Endothelial cell of umbilical vein (primary cell): ENCODE measurements at regions not wholly inside any gene's neighbourhood (a gene's known extent, or its start where the extent isn't known, plus 50 kb on each side); places are given as distances from the start of the nearest gene placed in this dataset.

Experiments used
- BruUV-seq: library from RNA; stranded (reverse); fragments of 400-500 nt; replicated peaks from 2 replicates; lab custom pipeline; 2021; lab: Mats Ljungman, UMichigan
- CTCF ChIA-PET: fragments of 300-600, 350-600 bp; sonication (Branson Sonifier 250); formaldehyde crosslinking; loops from one replicate; lab custom pipeline; 2021; ENCODE audit warnings: antibody characterized with exemption, inconsistent platforms; lab: Charles Lee
- POLR2A ChIA-PET: fragments of 300-600, 350-600 bp; sonication (Branson Sonifier 250); formaldehyde crosslinking; loops from one replicate; lab custom pipeline; 2021; ENCODE audit warnings: antibody characterized with exemption, inconsistent platforms; lab: Charles Lee
- DNase-seq: peaks from one replicate; pipeline ENCODE4 v3.0.0-alpha.2; 2011; ENCODE audit warnings: low read depth, low spot score
- FAIRE-seq: peaks from 2 replicates; lab custom pipeline; 2011; peaks lifted over from hg19 to GRCh38; lab: Jason Lieb, UNC
- H2AFZ ChIP-seq: 2 replicates; pipeline ENCODE4 v1.6.0; 2012; ENCODE audit warnings: low read depth, low read length, control low read depth, inconsistent platforms
- H3K27ac ChIP-seq: 2 replicates; pipeline ENCODE4 v1.5.1; 2011; ENCODE audit warnings: low read depth, mild to moderate bottlenecking, control low read depth, low read length, moderate library complexity; ENCODE audit not compliant: insufficient read depth
- H3K27me3 ChIP-seq, 2 experiments: 2 replicates each; pipeline versions ENCODE4 v1.6.0 to v1.6.1; 2011; ENCODE audit warnings: low read length in 2 of 2, mixed read lengths in 1 of 2; ENCODE audit not compliant: control insufficient read depth in 2 of 2, insufficient read depth in 2 of 2
- H3K36me3 ChIP-seq, 2 experiments: 2 replicates in 1 of 2; 3 replicates in 1 of 2; pipeline ENCODE4 v1.5.1; 2011; ENCODE audit warnings: low read length in 2 of 2, mild to moderate bottlenecking in 1 of 2, moderate library complexity in 1 of 2; ENCODE audit not compliant: control insufficient read depth in 2 of 2, insufficient read depth in 2 of 2; ENCODE audit errors: extremely low read depth in 1 of 2
- H3K4me1 ChIP-seq: 3 replicates; pipeline ENCODE4 v1.5.1; 2011; ENCODE audit warnings: mild to moderate bottlenecking, low read length; ENCODE audit not compliant: control insufficient read depth, insufficient read depth; ENCODE audit errors: extremely low read depth
- H3K4me2 ChIP-seq: 2 replicates; pipeline ENCODE4 v1.6.1; 2011; ENCODE audit warnings: low read length, control low read depth, mixed read lengths; ENCODE audit not compliant: insufficient read depth
- H3K4me3 ChIP-seq, 3 experiments: fragments of 200-600 bp in 1 of 3; sonication (generic), shearing (Covaris generic) in 1 of 3; replicated peaks in 1 of 3; 2 replicates each; pipeline ENCODE4 v1.5.1; 2011 to 2016; ENCODE audit warnings: control low read depth in 3 of 3, low read length in 3 of 3, mild to moderate bottlenecking in 2 of 3, inconsistent platforms in 1 of 3, low read depth in 1 of 3, moderate library complexity in 1 of 3; ENCODE audit not compliant: insufficient read depth in 1 of 3
- H3K79me2 ChIP-seq: 2 replicates; pipeline ENCODE4 v1.6.0; 2012; ENCODE audit warnings: low read length, inconsistent platforms; ENCODE audit not compliant: control insufficient read depth, insufficient read depth
- H3K9ac ChIP-seq: replicated peaks from 2 replicates; pipeline ENCODE3; 2011; ENCODE audit warnings: low read length, control low read depth; ENCODE audit not compliant: insufficient read depth; ENCODE audit errors: extremely low read depth
- H3K9me1 ChIP-seq: replicated peaks from 3 replicates; pipeline ENCODE4 v1.6.0; 2011; ENCODE audit warnings: mild to moderate bottlenecking, low read length; ENCODE audit not compliant: control insufficient read depth, insufficient read depth; ENCODE audit errors: extremely low read depth
- H3K9me3 ChIP-seq: replicated peaks from 2 replicates; pipeline ENCODE4 v1.5.1; 2012; ENCODE audit warnings: low read length, inconsistent platforms; ENCODE audit not compliant: control insufficient read depth, insufficient read depth
- H4K20me1 ChIP-seq: replicated peaks from 2 replicates; pipeline ENCODE3; 2011; ENCODE audit warnings: mild to moderate bottlenecking, low read length; ENCODE audit not compliant: control insufficient read depth, insufficient read depth; ENCODE audit errors: extremely low read depth
- CTCF ChIP-seq, 2 donors: IDR thresholded peaks; 1 replicate in 1 of 2; 2 replicates in 1 of 2; pipeline ENCODE4 v1.5.1; 2011; ENCODE audit warnings: low read length in 2 of 2, mild to moderate bottlenecking in 2 of 2, moderate library complexity in 2 of 2, control low read depth in 1 of 2, inconsistent platforms in 1 of 2, low read depth in 1 of 2; ENCODE audit not compliant: insufficient read depth in 1 of 2; ENCODE audit errors: extremely low read depth in 1 of 2
- EZH2 ChIP-seq: IDR thresholded peaks from 2 replicates; pipeline ENCODE4 v1.6.1; 2012; ENCODE audit warnings: borderline replicate concordance, low read depth, mild to moderate bottlenecking, moderate library complexity, low read length, inconsistent platforms; ENCODE audit not compliant: severe bottlenecking
- FOS ChIP-seq: IDR thresholded peaks from 2 replicates; pipeline ENCODE4 v1.6.1; 2011; ENCODE audit warnings: mild to moderate bottlenecking, low read length, moderate library complexity, borderline replicate concordance; ENCODE audit not compliant: insufficient read depth
- GATA2 ChIP-seq: IDR thresholded peaks from 2 replicates; pipeline ENCODE4 v1.7.0; 2011; ENCODE audit warnings: low read depth, mild to moderate bottlenecking, moderate library complexity, mixed read lengths, low read length; ENCODE audit not compliant: insufficient read length, insufficient read depth
- JUN ChIP-seq: IDR thresholded peaks from 2 replicates; pipeline ENCODE4 v1.6.1; 2011; ENCODE audit warnings: borderline replicate concordance, low read depth; ENCODE audit not compliant: insufficient read length, insufficient read depth
- MAX ChIP-seq: IDR thresholded peaks from 2 replicates; pipeline ENCODE4 v1.6.1; 2011; ENCODE audit not compliant: insufficient read depth, insufficient read length
- MYC ChIP-seq: IDR thresholded peaks from one replicate; pipeline ENCODE4 v1.6.1; 2011; ENCODE audit warnings: mild to moderate bottlenecking, low read depth, low read length
- POLR2A ChIP-seq: IDR thresholded peaks from 2 replicates; pipeline ENCODE4 v1.6.1; 2012; ENCODE audit warnings: low read depth, mild to moderate bottlenecking, control low read depth, low read length
- POLR2AphosphoS5 ChIP-seq: IDR thresholded peaks from 2 replicates; pipeline ENCODE4 v1.6.1; 2012; ENCODE audit warnings: low read depth, mild to moderate bottlenecking, control low read depth, low read length, moderate library complexity; ENCODE audit not compliant: insufficient read depth
- dilution Hi-C: fragments of 300-500 bp; cut with MboI; formaldehyde crosslinking; loops from one replicate; pipeline ENCODE4 v1.15.0; 2019; ENCODE audit warnings: low sequenced_read_pairs; ENCODE audit not compliant: extremely low pct_ligation_motif_present
- intact Hi-C: fragments of 100-400 bp; cut with micrococcal nuclease; formaldehyde crosslinking; loops from one replicate; pipeline ENCODE4 v1.10.0; 2022

- intact Hi-C loops (no loop called here), dilution Hi-C loops (no loop called here)
- Histone ChIP-seq H2AFZ (no peak overlapping the region), H3K27ac (no peak overlapping the region), H3K36me3 (no peaks in the 10 kb centered on the region), H3K4me3 (no peak overlapping the region), H4K20me1 (no peaks in the 10 kb centered on the region), H3K9me1 (no peaks in the 10 kb centered on the region), H3K27me3 (no peaks in the 10 kb centered on the region), H3K4me2 (no peak overlapping the region), H3K79me2 (no peaks in the 10 kb centered on the region), H3K9me3 (no peaks in the 10 kb centered on the region), H3K9ac (no peak overlapping the region), H3K4me1 (no peaks in the 10 kb centered on the region)
- BruUV-seq: no TSS peak
- FAIRE-seq: no peak
- POLR2A ChIA-PET: no interaction called here
- CTCF ChIA-PET: no interaction called here
- TF ChIP-seq MAX: no peak
- TF ChIP-seq GATA2: no peak
- no peak for DNase-seq
Measured at GRCh38 chr19:30739394-30739793, 367.2 kb downstream of the ZNF536 start.

GRCh38 chr19:30738047-30738446, 365.9 kb downstream of the ZNF536 start:
- Histone ChIP-seq H2AFZ (no peak overlapping the region), H3K9ac (no peak overlapping the region), H3K4me2 (no peak overlapping the region), H3K36me3 (no peaks in the 10 kb centered on the region), H3K27me3 (no peaks in the 10 kb centered on the region), H3K4me1 (no peaks in the 10 kb centered on the region), H3K79me2 (no peaks in the 10 kb centered on the region), H3K27ac (no peak overlapping the region), H3K9me3 (no peaks in the 10 kb centered on the region), H3K4me3 (no peak overlapping the region), H4K20me1 (no peaks in the 10 kb centered on the region), H3K9me1 (no peaks in the 10 kb centered on the region)
- CTCF ChIA-PET: no interaction called here
- no TSS peak for BruUV-seq
- no peak for DNase-seq
- TF ChIP-seq MYC (no peak), MAX (no peak), JUN (no peak), POLR2AphosphoS5 (no peak), CTCF (IDR thresholded peaks at IDR 0.05; ENCODE audit: extremely low read depth in 1 of 2, insufficient read depth in 1 of 2, low read depth in 1 of 2, low read length in 2 of 2) (no peak), EZH2 (no peak), POLR2A (no peak), FOS (no peak), GATA2 (no peak)
- POLR2A ChIA-PET: no interaction called here
- intact Hi-C loops (no loop called here), dilution Hi-C loops (no loop called here)
- no peak for FAIRE-seq
